OCI-LY3 (cell line): ENCODE measurements at regions not wholly inside any gene's neighbourhood (a gene's known extent, or its start where the extent isn't known, plus 50 kb on each side); places are given as distances from the start of the nearest gene placed in this dataset.

Experiments
- H2AFZ ChIP-seq: fragments of 200-600, 300-600 bp; shearing (Covaris generic); 2 replicates; pipeline ENCODE4 v1.6.0; 2014; ENCODE audit warnings: antibody characterized with exemption, low read depth, low read length
- H3K27ac ChIP-seq: fragments of 200-600, 300-600 bp; sonication (generic); 2 replicates; pipeline ENCODE4 v1.5.1; 2014; ENCODE audit warnings: mild to moderate bottlenecking, low read length, moderate library complexity, mixed read lengths
- H3K27me3 ChIP-seq: fragments of 200-600, 300-600 bp; sonication (generic); 2 replicates; pipeline ENCODE4 v1.6.1; 2014; ENCODE audit warnings: low read depth, low read length, mixed read lengths
- H3K36me3 ChIP-seq: fragments of 200-600, 300-600 bp; sonication (generic); replicated peaks from 2 replicates; pipeline ENCODE3; 2014; ENCODE audit warnings: low read depth, low read length, mixed read lengths
- H3K4me1 ChIP-seq: fragments of 300-600, 200-600 bp; sonication (generic); 2 replicates; pipeline ENCODE4 v1.6.1; 2014; ENCODE audit warnings: low read length, mixed read lengths
- H3K4me2 ChIP-seq: fragments of 200-600, 300-600 bp; sonication (generic); 2 replicates; pipeline ENCODE4 v1.6.1; 2014; ENCODE audit warnings: low read length, mixed read lengths
- H3K4me3 ChIP-seq: fragments of 300-600, 200-600 bp; sonication (generic); 2 replicates; pipeline ENCODE4 v1.5.1; 2014; ENCODE audit warnings: antibody characterized with exemption, mild to moderate bottlenecking, low read length, moderate library complexity
- H3K79me2 ChIP-seq: fragments of 300-600, 200-600 bp; shearing (Covaris generic); 2 replicates; pipeline ENCODE4 v1.6.1; 2014; ENCODE audit warnings: mild to moderate bottlenecking, low read length, mixed read lengths
- H3K9ac ChIP-seq: fragments of 300-600, 200-600 bp; shearing (Covaris generic); 2 replicates; pipeline ENCODE4 v1.6.0; 2014; ENCODE audit warnings: mild to moderate bottlenecking, low read length, moderate library complexity
- H3K9me3 ChIP-seq: fragments of 200-600, 300-600 bp; shearing (Covaris generic); 2 replicates; pipeline ENCODE4 v1.6.1; 2014; ENCODE audit warnings: low read length, mixed read lengths; ENCODE audit not compliant: insufficient read depth
- H4K20me1 ChIP-seq: fragments of 200-600, 300-600 bp; sonication (generic); 2 replicates; pipeline ENCODE4 v1.6.1; 2016; ENCODE audit warnings: low read length, mixed read lengths; ENCODE audit not compliant: insufficient read depth
- CTCF ChIP-seq: fragments of 200-600, 300-600 bp; sonication (generic); IDR thresholded peaks from 2 replicates; pipeline ENCODE4 v1.5.1; 2014; ENCODE audit warnings: antibody characterized with exemption, low read length, low read depth
- EZH2phosphoT487 ChIP-seq: fragments of 200-600 bp; shearing (Covaris generic); IDR thresholded peaks from 2 replicates; pipeline ENCODE4 v1.6.1; 2018; ENCODE audit warnings: antibody characterized with exemption, mixed run types, low read depth

GRCh38 chr12:87704374-87704773, 324.8 kb downstream of the C12orf50 start:
- no peaks in the 10 kb centered on the region for H3K79me2 ChIP-seq
- H4K20me1 ChIP-seq = no peaks in the 10 kb centered on the region
- no peak overlapping the region for H3K4me2 ChIP-seq
- H3K4me3 ChIP-seq = no peak overlapping the region
- no peaks in the 10 kb centered on the region for H3K36me3 ChIP-seq
- TF ChIP-seq CTCF (no peak), EZH2phosphoT487 (no peak)
- H3K9me3 ChIP-seq = no peaks in the 10 kb centered on the region
- no peak overlapping the region for H3K27ac ChIP-seq
- no peak overlapping the region for H3K9ac ChIP-seq
- H3K4me1 ChIP-seq = no peaks in the 10 kb centered on the region
- H3K27me3 ChIP-seq = no peaks in the 10 kb centered on the region
- no peak overlapping the region for H2AFZ ChIP-seq

- H3K27ac ChIP-seq = no peak overlapping the region
- H3K4me2 ChIP-seq = no peak overlapping the region
- no peaks in the 10 kb centered on the region for H3K36me3 ChIP-seq
- no peaks in the 10 kb centered on the region for H3K4me1 ChIP-seq
- no peak overlapping the region for H2AFZ ChIP-seq
- no peaks in the 10 kb centered on the region for H3K27me3 ChIP-seq
- H3K79me2 ChIP-seq = no peaks in the 10 kb centered on the region
- H4K20me1 ChIP-seq = no peaks in the 10 kb centered on the region
- no peaks in the 10 kb centered on the region for H3K9me3 ChIP-seq
- H3K9ac ChIP-seq = no peak overlapping the region
- no peak overlapping the region for H3K4me3 ChIP-seq
- TF ChIP-seq CTCF = no peak
- no peak for TF ChIP-seq EZH2phosphoT487
These were observed 338.9 kb downstream of the C12orf50 start for GRCh38 chr12:87690236-87690810.

- Histone ChIP-seq H4K20me1 (no peaks in the 10 kb centered on the region), H3K4me3 (no peak overlapping the region), H3K9ac (no peak overlapping the region), H3K36me3 (no peaks in the 10 kb centered on the region), H3K4me1 (no peaks in the 10 kb centered on the region), H2AFZ (no peak overlapping the region), H3K4me2 (no peak overlapping the region), H3K9me3 (no peaks in the 10 kb centered on the region), H3K79me2 (no peaks in the 10 kb centered on the region), H3K27me3 (no peaks in the 10 kb centered on the region), H3K27ac (no peak overlapping the region)
- TF ChIP-seq EZH2phosphoT487 (no peak), CTCF (no peak)
These were observed 340.0 kb downstream of the C12orf50 start for GRCh38 chr12:87689196-87689595.

- H3K36me3 ChIP-seq = no peaks in the 10 kb centered on the region
- no peak overlapping the region for H3K9ac ChIP-seq
- H2AFZ ChIP-seq = no peak overlapping the region
- no peak overlapping the region for H3K4me3 ChIP-seq
- H3K27ac ChIP-seq = no peak overlapping the region
- H3K9me3 ChIP-seq = no peaks in the 10 kb centered on the region
- H4K20me1 ChIP-seq = no peaks in the 10 kb centered on the region
- no peaks in the 10 kb centered on the region for H3K79me2 ChIP-seq
- H3K4me1 ChIP-seq = no peaks in the 10 kb centered on the region
- no peak for TF ChIP-seq CTCF
- no peak for TF ChIP-seq EZH2phosphoT487
- H3K4me2 ChIP-seq = no peak overlapping the region
- H3K27me3 ChIP-seq = no peaks in the 10 kb centered on the region
These were observed 341.8 kb downstream of the C12orf50 start for GRCh38 chr12:87687362-87687761.
